C4-2B (cell line): ENCODE measurements at regions not wholly inside any gene's neighbourhood (a gene's known extent, or its start where the extent isn't known, plus 50 kb on each side); places are given as distances from the start of the nearest gene placed in this dataset.

Experiments
- H3K27ac ChIP-seq: fragments of 450-650 bp; 2 replicates; pipeline ENCODE4 v1.5.1; 2017
- ZFX ChIP-seq: fragments of 450-650 bp; IDR thresholded peaks from 2 replicates; pipeline ENCODE4 v1.6.1; 2017
- TF ChIP-seq, protein P1 (sequence below): fragments of 450-650 bp; conservative IDR thresholded peaks from 2 replicates; pipeline ENCODE4 v1.5.1; 2017; ENCODE audit warnings: mild to moderate bottlenecking

DNA sequence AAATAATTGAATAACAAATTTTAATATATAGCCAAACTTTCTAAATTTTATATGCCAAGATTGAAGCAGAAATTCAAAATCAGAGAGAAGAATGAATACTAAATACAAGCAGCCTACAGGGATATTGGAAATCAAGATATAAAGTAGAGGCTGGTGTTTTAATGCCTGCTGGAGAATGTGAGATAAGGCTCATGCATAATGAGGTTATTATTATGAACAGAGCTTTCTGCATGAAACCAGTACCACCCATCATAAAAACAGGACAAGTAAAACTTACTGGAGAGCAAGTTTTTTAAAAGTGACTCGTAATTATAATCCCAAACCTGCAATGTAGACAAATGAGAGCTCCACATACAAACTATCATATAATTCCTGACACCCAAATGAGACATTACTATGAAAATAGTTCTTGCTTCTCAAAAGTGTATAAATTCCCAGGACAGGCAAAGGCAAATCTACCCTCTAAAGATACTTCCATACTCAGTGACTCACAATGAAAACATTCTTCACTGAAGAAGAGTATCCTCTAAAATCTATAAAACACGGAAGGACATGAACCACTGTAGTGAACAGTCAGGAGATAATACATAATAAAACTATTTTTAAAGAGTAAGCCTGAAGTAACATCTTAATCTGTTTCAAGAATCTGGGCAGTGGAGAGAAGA, 532.0 kb upstream of the GRAMD2B start:
- no peak overlapping the region for H3K27ac ChIP-seq
- TF ChIP-seq ZFX: no peak
- TF ChIP-seq, protein P1, sequence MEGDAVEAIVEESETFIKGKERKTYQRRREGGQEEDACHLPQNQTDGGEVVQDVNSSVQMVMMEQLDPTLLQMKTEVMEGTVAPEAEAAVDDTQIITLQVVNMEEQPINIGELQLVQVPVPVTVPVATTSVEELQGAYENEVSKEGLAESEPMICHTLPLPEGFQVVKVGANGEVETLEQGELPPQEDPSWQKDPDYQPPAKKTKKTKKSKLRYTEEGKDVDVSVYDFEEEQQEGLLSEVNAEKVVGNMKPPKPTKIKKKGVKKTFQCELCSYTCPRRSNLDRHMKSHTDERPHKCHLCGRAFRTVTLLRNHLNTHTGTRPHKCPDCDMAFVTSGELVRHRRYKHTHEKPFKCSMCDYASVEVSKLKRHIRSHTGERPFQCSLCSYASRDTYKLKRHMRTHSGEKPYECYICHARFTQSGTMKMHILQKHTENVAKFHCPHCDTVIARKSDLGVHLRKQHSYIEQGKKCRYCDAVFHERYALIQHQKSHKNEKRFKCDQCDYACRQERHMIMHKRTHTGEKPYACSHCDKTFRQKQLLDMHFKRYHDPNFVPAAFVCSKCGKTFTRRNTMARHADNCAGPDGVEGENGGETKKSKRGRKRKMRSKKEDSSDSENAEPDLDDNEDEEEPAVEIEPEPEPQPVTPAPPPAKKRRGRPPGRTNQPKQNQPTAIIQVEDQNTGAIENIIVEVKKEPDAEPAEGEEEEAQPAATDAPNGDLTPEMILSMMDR: no peak

DNA sequence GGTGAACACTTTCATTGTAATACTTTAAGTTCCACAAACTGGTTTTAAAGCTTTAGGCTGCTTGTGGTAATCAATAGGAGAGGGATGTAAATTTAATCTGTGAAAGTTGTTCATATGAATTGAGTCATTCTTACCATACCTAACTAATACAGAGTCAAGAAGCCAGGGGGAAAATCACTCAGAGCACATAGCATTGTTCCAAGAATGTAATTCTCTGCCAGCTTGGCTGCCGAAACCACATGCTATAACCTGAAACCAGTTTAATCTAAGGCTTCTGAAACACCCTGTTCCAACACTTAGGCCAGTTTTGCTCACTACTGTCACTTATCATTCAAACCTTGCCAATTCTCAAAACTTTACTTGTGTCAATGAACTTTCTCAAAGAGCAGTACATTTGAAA, 528.8 kb upstream of the GRAMD2B start:
- no peak for TF ChIP-seq ZFX
- TF ChIP-seq, protein P1: no peak
- H3K27ac ChIP-seq: no peak overlapping the region

DNA sequence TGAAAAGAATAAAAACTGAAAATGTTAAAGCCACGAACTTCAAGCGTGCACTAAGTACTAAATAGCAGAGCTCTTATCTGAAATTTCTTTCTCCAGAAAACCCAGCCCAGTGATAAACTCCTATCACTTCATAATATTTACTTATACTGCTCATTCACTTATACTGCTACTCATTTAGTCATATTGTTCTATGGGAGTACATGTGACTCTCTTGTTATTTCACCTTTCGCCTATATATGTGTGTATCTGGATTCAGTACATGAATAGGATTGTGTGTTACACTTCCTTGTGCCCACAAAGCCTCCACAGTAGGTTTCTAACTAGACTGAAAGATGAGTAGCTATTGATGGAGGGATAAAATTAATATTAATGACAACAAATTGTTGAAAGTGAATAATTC, 526.8 kb upstream of the GRAMD2B start:
- H3K27ac ChIP-seq: no peak overlapping the region
- TF ChIP-seq, protein P1: no peak
- no peak for TF ChIP-seq ZFX

DNA sequence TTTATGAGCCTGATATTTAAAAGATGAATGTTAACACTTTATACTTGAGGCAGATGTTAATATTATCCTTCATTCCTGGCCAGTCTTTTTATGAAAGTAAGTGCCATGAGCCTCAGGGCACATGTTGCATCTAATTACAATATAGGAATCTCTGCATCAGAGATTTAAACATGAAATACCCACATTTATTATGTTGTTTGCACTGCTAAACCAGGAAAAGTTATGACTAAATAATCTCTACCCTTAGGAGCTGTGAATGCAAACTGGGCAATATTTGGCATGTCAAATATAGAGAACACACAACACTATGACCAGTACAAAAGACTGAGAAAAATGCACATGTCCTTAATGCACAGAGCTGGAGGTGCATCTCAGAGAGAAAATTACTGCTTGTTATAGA, 526.1 kb upstream of the GRAMD2B start:
- no peak overlapping the region for H3K27ac ChIP-seq
- TF ChIP-seq, protein P1: no peak
- no peak for TF ChIP-seq ZFX

DNA sequence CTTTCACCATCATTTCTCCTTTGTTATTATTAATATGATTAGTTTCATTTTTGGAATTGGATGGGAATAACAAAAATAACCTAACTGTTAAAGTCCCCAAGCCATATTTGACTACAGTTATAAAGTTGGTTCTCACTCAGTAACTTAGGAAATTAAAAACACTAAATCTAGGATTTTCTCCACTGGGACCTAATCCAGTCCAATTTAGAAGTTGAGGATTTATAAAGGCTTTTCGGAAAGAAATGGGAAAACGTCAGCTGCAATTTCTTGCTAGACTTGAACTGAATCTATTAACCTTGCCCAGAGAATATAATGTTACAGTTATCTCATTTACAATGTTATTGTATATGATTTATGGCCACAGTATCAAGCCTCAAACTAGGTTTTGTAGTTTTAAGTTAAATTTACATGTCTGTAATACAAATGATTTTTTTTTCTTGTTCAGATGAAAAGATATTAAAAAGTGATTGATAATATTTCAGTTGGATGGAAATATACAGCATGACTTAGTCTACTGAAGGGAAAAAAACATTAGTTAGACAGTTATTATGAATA, 524.3 kb upstream of the GRAMD2B start:
- no peak overlapping the region for H3K27ac ChIP-seq
- TF ChIP-seq ZFX: no peak
- TF ChIP-seq, protein P1: no peak

DNA sequence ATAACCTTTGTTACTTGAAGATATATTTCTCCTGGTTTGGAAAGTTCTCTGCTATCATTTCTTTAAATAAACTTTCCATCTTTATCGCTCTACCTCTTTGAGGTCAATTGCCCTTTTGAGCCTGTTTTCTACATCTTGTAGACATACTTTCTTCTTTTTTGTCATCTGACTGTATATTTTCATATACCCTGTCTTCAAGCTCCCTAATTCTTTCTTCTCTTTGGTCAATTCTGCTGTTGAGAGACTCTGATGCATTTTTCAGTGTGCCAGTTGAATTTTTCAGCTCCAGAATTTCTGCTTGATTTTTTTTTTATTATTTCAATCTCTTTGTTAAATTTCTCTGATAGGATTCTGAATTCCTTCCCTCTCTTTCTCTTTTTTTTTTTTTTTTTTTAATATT, 511.2 kb upstream of the GRAMD2B start:
- TF ChIP-seq, protein P1: no peak
- TF ChIP-seq ZFX: no peak
- no peak overlapping the region for H3K27ac ChIP-seq

DNA sequence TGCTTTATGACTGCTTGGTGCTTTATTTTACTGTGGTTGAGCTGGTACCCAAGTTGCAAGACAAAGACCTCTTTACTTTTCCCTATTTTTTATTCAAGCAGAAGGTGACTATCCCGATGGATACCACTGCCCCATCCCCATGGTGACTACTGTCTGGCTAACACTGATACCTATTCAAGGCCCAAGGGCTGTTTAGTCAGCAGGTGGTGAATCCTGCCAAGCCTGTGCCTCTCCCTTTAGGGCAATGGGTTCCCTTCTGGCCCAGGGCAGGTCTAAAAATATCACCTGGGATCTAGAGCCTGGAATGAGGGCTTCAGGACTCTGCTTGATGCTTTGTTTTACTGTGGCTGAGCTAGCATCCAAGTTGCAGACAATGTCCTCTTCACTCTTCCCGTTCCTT, 510.0 kb upstream of the GRAMD2B start:
- H3K27ac ChIP-seq: no peak overlapping the region
- no peak for TF ChIP-seq ZFX
- TF ChIP-seq, protein P1: no peak
